ENCODE measurements at regions not wholly inside any gene's neighbourhood (a gene's known extent, or its start where the extent isn't known, plus 50 kb on each side); places are given as distances from the start of the nearest gene placed in this dataset.
"Not testable (repeated sequence)": the region's sequence is repeated elsewhere in the genome, so short reads cannot be mapped to it uniquely, and the experiment has no call there.

- Histone ChIP-seq H3K9me3 (no peaks in the 10 kb centered on the region), H3K27ac (no peak overlapping the region), H3K27me3 (no peaks in the 10 kb centered on the region), H3K4me1 (no peaks in the 10 kb centered on the region), H3K4me3 (no peak overlapping the region), H3K36me3 (no peaks in the 10 kb centered on the region)
- intact Hi-C loops (cut with DNase I) = no loop called here
- TF ChIP-seq, protein P1, sequence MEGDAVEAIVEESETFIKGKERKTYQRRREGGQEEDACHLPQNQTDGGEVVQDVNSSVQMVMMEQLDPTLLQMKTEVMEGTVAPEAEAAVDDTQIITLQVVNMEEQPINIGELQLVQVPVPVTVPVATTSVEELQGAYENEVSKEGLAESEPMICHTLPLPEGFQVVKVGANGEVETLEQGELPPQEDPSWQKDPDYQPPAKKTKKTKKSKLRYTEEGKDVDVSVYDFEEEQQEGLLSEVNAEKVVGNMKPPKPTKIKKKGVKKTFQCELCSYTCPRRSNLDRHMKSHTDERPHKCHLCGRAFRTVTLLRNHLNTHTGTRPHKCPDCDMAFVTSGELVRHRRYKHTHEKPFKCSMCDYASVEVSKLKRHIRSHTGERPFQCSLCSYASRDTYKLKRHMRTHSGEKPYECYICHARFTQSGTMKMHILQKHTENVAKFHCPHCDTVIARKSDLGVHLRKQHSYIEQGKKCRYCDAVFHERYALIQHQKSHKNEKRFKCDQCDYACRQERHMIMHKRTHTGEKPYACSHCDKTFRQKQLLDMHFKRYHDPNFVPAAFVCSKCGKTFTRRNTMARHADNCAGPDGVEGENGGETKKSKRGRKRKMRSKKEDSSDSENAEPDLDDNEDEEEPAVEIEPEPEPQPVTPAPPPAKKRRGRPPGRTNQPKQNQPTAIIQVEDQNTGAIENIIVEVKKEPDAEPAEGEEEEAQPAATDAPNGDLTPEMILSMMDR (IDR thresholded peaks at IDR 0.05) = no peak
- no peak for DNase-seq (ENCODE audit: low spot score in 2 of 2)
Measured at GRCh38 chr20:48329031-48329615, 498.7 kb downstream of the PREX1 start.

GRCh38 chr20:48327848-48328247, 500.0 kb downstream of the PREX1 start:
- H3K9me3 ChIP-seq; DNase-seq (ENCODE audit: low spot score in 2 of 2); H3K4me1 ChIP-seq; intact Hi-C loops (cut with DNase I); H3K27ac ChIP-seq; H3K4me3 ChIP-seq; H3K36me3 ChIP-seq; H3K27me3 ChIP-seq: not testable (repeated sequence)

GRCh38 chr20:48326868-48327267, 500.9 kb downstream of the PREX1 start:
- intact Hi-C loops (cut with DNase I) = no loop called here

GRCh38 chr20:48326434-48326691, 501.4 kb downstream of the PREX1 start:
- Histone ChIP-seq H3K27me3 (no peaks in the 10 kb centered on the region), H3K9me3 (no peaks in the 10 kb centered on the region), H3K4me1 (no peaks in the 10 kb centered on the region), H3K27ac (no peak overlapping the region), H3K36me3 (no peaks in the 10 kb centered on the region), H3K4me3 (no peak overlapping the region)
- TF ChIP-seq, protein P1 (IDR thresholded peaks at IDR 0.05) = no peak
- intact Hi-C loops (cut with DNase I) = no loop called here
- DNase-seq (ENCODE audit: low spot score in 2 of 2) = no peak

More at GRCh38 chr20:48326868-48327267, 500.9 kb downstream of the PREX1 start:
- Histone ChIP-seq H3K4me1 (no peaks in the 10 kb centered on the region), H3K27ac (no peak overlapping the region), H3K9me3 (no peaks in the 10 kb centered on the region), H3K4me3 (no peak overlapping the region), H3K27me3 (no peaks in the 10 kb centered on the region), H3K36me3 (no peaks in the 10 kb centered on the region)
- no peak for DNase-seq (ENCODE audit: low spot score in 2 of 2)
- TF ChIP-seq, protein P1 (IDR thresholded peaks at IDR 0.05) = no peak

DNA sequence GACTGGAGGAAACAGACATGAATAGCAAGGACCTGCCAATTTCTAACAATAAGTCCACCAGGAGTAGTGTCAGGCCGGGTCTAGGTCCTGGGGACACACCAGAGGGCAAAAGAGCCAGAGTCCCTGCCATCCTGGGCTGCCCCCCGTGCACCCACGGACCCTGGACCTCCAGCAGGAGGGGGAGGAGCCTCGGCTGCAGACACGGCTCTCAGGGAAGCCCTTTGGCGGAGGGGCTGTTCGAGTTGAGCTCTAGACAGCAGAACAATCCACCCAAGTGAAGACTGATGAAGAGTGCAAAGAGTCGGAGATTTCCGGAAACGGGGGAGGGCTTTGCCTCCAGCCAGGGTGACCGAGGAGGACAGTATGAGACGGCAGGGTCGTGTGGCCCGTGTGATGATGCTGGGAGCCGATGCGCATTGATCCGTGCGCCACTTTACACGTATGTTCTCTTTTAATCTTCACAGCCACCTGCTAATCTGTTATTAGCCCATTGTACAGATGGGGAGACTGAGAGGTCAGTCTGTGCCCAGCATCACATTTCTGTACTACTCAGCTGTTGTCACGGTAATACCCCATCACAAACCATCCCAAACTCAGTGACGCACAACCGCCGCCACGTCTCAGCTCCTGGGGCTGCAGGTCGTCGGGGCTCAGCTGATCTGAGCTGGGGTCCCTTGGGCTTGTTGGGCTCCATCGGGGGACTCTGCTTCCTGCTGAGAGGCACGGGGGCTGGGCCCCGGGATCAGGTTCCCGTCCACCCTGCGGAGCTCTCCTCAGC, 502.0 kb downstream of the PREX1 start:
- no peaks in the 10 kb centered on the region for H3K27me3 ChIP-seq
- intact Hi-C loops (cut with DNase I) = no loop called here
- no peak overlapping the region for H3K27ac ChIP-seq
- H3K4me3 ChIP-seq = no peak overlapping the region
- DNase-seq (ENCODE audit: low spot score in 2 of 2) = no peak
- H3K9me3 ChIP-seq = no peaks in the 10 kb centered on the region
- TF ChIP-seq, protein P1 (IDR thresholded peaks at IDR 0.05) = no peak
- H3K36me3 ChIP-seq = no peaks in the 10 kb centered on the region
- H3K4me1 ChIP-seq = no peaks in the 10 kb centered on the region

DNA sequence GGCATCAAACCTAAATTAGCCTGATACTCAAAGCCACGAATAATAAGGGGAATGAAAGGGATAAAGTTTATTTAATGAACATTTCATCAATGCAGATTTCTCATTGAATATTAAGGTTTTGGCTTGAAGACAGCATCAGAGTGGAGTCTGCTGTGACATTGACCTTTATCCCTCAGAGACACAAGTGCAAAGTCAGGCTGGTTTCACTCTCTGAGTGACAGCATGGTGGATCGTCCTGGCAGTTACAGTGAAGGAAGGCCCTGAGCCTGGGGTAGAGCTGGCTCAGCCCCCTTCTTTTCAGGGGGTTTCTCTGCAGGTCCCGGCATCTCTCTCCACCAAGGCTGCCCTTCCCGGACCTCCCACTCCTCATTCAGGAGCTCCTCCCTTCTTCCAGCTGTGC, 503.1 kb downstream of the PREX1 start:
- H3K4me3 ChIP-seq = no peak overlapping the region
- no peaks in the 10 kb centered on the region for H3K27me3 ChIP-seq
- no peaks in the 10 kb centered on the region for H3K36me3 ChIP-seq
- H3K9me3 ChIP-seq = no peaks in the 10 kb centered on the region
- no peak for DNase-seq (ENCODE audit: low spot score in 2 of 2)
- intact Hi-C loops (cut with DNase I) = no loop called here
- no peaks in the 10 kb centered on the region for H3K4me1 ChIP-seq
- TF ChIP-seq, protein P1 (IDR thresholded peaks at IDR 0.05) = no peak
- H3K27ac ChIP-seq = no peak overlapping the region

All from ascending aorta (tissue), 2 donors.